A673 (cell line): ENCODE measurements at regions not wholly inside any gene's neighbourhood (a gene's known extent, or its start where the extent isn't known, plus 50 kb on each side); places are given as distances from the start of the nearest gene placed in this dataset.

Source experiments
- CTCF ChIP-seq: fragments of 300-800, 200-600 bp; sonication (generic); conservative IDR thresholded peaks from 2 replicates; pipeline ENCODE4 v1.5.1; 2017; ENCODE audit warnings: low read depth, mild to moderate bottlenecking, antibody characterized with exemption, low read length, moderate library complexity, mixed read lengths
- EZH2 ChIP-seq: fragments of 200-600 bp; sonication (generic); IDR thresholded peaks from 2 replicates; pipeline ENCODE4 v1.6.1; 2017; ENCODE audit warnings: borderline replicate concordance, low read depth, mild to moderate bottlenecking, mixed read lengths, antibody characterized with exemption, low read length; ENCODE audit not compliant: poor library complexity, severe bottlenecking

DNA sequence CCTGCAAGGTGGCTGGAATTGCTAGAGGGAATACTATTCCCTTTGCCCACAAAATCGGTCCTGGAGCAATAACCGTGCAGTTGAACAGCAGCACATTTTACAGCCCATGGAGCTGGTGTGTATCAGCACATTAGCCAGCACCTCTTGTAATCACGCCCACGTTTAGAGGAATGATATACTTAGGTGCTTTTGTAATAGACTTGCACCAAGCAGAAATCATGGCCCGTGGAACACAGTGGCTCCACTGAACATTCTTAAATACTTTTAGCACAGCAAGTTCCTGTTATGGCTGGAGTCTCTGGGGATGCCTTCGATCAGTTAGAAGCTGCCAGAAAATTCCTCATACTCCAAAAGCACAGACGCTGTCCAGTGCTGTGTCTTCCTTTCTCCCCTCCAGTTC, 218.1 kb upstream of the FAM78B start:
- TF ChIP-seq CTCF (no peak), EZH2 (no peak)
